GM12892 (cell line): ENCODE measurements at regions not wholly inside any gene's neighbourhood (a gene's known extent, or its start where the extent isn't known, plus 50 kb on each side); places are given as distances from the start of the nearest gene placed in this dataset.

ENCODE experiments used
- DNase-seq: peaks from one replicate; pipeline ENCODE4 v3.0.0; 2011; ENCODE audit not compliant: insufficient read length
- FAIRE-seq: peaks from 2 replicates; lab custom pipeline; 2011; peaks lifted over from hg19 to GRCh38; lab: Jason Lieb, UNC
- POLR2A ChIP-seq: IDR thresholded peaks from 2 replicates; pipeline ENCODE4 v1.6.1; 2011; ENCODE audit warnings: low read depth, low read length, control low read depth
- POLR2AphosphoS5 ChIP-seq: IDR thresholded peaks from 2 replicates; pipeline ENCODE4 v1.6.1; 2011; ENCODE audit warnings: low read depth, low read length, control low read depth
- TAF1 ChIP-seq: IDR thresholded peaks from 2 replicates; pipeline ENCODE4 v1.6.1; 2011; ENCODE audit warnings: low read depth, mild to moderate bottlenecking, control low read depth, low read length, borderline replicate concordance

DNA sequence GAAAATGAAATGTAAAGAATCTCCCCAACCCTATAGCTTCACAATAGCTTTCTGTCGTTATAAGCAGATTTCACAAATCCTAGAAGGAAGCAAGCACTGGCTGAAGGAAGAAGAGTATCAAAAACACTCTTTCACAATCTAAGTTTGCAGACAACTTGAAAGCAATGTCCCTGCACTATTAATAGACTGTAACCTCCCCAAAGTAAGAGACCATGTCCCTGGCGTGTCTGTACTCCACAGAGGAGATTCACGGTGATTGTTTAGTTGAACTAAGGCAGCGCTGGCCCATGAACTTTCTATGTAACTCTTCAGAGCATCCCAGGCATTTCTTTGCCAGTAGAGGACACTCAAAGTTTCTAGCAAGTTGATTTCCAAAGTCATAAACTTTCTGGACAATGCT lies 128.0 kb upstream of the HNRNPA3 start:
- FAIRE-seq (no peak), DNase-seq (no peak)
- TF ChIP-seq POLR2AphosphoS5 (no peak), POLR2A (no peak), TAF1 (no peak)

DNA sequence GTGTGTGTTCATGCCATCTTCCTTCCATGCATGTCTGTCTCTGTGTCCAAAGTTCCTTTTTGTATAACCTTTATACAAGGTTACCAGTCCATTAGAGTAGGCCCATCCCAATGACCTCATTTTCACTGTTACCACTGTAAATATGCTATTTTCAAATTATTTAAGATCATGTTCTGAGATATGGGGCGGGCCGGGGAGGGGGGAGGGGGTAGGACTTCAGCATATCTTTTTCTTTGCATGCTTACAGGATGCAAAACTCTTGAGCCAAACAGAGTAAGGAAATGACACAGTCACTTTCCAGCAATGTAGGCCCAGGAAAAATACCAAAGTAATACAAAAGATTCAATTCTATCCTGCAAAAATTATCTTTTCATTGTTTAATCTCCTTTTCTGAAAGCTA lies 124.1 kb upstream of the HNRNPA3 start:
- TF ChIP-seq TAF1 (no peak), POLR2A (no peak), POLR2AphosphoS5 (no peak)
- FAIRE-seq, result no peak
- DNase-seq, result no peak

DNA sequence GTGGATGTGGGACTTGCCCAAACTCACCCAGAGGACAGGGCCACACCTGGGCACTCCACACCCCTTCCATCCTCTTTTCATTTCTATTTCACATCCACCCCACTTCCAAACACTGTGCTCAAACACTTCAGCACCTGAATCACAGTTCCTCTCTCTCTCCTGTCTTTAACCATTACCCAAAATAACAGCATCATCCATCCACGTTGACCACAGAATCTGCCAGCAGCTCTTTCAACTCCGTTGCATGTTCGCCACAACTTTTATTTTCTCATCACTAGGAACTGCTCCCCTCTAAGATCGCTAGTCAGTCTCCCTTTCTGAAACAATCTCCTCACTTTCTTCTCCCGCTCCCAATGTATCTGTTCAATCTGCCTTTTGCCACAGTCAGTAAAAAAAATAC lies 121.6 kb upstream of the HNRNPA3 start:
- DNase-seq (no peak), FAIRE-seq (no peak)
- TF ChIP-seq POLR2AphosphoS5, result no peak
- TF ChIP-seq TAF1, result no peak
- TF ChIP-seq POLR2A, result no peak

DNA sequence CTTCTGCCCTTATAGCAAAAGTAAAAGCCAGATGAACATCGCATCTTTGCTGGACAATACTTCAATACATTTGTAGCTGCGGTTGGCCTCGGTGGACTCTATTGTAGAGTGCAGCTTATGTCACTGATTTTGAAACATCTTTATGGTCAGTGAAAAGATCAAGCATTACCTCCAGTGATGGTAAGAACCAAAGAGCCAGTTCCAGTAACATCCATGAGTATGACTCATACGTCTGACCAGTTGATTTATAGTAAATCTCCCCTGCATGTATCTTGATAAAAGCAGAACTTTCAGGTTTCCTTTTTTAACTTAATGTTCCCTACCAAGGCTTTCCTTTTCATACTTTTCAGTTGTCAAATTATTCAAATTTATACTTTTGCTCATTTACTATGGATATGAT lies 119.2 kb upstream of the HNRNPA3 start:
- no peak for FAIRE-seq
- no peak for DNase-seq
- TF ChIP-seq POLR2AphosphoS5 (no peak), POLR2A (no peak), TAF1 (no peak)

DNA sequence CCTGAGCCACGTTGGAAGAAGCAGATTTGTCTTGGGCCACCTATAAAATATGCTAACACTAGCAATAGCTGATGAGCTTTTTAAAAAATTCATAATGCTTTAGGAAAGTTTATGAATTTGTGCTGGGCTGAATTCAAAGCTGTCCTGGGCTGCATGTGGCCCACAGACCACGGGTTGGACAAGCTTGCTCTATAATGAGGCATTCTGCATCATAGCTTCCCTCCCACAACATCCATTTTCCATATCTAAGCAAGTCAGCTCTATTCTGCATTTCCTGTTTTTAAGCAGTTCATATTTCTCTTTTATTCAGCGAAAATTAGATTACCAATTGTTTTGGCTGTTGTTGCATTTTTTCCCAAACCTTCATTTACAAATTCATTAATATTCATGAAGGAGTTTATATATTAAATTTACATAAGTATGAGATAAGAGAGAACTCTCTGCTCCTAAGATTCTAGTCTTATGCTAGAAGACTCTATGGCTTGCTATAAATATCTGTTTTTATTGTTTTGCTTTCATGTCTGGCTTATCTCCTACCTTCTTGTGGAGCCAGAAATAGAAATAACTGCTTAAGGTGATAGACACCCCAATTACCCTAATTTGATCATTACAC lies 114.5 kb upstream of the HNRNPA3 start:
- DNase-seq (no peak), FAIRE-seq (no peak)
- TF ChIP-seq POLR2A (no peak), POLR2AphosphoS5 (no peak), TAF1 (no peak)

DNA sequence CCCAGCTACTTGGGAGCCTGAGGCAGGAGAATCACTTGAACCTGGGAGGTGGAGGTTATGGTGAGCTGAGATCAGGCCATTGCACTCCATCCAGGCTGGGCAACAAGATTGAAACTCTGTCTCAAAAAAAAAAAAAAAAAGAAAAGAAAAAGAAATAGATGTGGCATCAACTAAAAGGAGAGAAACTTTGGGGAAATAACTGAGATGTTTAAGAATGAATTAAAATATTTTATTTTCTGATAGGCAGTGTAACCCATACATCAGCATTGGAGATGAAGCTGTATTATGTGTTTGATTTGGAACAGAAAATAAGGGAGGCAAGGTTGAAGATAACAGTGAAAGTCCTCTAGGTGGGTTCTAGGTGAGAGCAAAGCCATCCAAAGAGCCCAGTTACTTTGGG lies 110.7 kb upstream of the HNRNPA3 start:
- no peak for FAIRE-seq
- no peak for DNase-seq
- TF ChIP-seq TAF1 (no peak), POLR2AphosphoS5 (no peak), POLR2A (no peak)

DNA sequence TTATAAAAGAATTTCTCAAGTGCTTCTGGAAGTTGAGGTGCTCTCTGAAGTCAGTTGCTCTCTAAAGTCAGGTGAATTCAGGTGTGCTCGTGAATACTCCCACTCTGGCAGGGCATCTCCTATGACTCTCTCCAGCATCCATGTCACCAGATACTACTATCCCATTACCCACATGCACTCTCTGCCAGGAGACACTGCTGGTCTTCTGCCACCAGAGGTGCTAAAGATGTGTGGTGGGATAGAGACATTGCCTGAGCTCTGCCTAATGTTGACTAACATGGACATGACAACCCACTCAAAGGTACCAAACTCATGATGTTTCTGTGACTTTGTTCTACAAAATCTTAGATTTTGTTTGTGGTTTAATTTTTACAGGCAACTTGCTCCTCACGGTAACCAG lies 106.4 kb upstream of the HNRNPA3 start:
- DNase-seq (no peak), FAIRE-seq (no peak)
- no peak for TF ChIP-seq POLR2AphosphoS5
- no peak for TF ChIP-seq TAF1
- no peak for TF ChIP-seq POLR2A

DNA sequence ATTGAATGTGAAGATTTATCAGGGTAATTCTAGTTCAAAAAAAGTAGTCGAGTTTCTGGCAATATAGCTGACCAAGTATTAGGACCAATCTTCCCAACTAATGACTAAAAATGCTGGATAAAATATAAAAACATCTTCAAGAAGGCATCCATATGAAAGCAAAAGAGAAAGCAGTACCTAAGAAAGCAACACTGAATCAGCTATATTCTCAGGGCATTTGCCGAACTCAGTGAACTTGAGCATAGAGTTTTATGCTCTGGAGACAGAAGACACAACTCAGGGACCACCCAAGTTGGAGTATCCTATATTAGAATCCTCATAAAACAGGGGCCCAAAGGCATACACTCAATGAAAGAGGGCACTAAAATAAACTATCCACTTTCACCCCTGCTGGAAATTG lies 103.7 kb upstream of the HNRNPA3 start:
- TF ChIP-seq POLR2AphosphoS5, result no peak
- no peak for TF ChIP-seq TAF1
- TF ChIP-seq POLR2A, result no peak
- no peak for FAIRE-seq
- DNase-seq, result no peak

DNA sequence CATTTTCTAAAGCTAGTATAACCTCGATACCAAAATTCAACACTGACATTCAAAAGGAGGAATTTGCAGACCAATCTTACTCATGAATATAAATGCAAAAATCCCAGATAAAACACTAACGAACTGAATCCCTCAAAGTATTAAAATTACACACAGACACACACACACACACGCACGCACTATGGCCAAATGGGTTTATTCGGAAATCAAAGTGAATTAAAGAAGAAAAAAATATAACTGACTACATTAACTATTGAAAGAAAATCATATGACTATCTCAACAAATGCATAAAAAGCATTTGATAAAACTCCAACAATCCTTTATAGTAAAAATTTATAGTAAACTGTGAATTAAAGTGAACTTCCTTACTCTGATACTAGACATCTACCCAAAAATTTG lies 97.9 kb upstream of the HNRNPA3 start:
- TF ChIP-seq POLR2A, result no peak
- no peak for TF ChIP-seq TAF1
- no peak for TF ChIP-seq POLR2AphosphoS5
- no peak for FAIRE-seq
- no peak for DNase-seq

DNA sequence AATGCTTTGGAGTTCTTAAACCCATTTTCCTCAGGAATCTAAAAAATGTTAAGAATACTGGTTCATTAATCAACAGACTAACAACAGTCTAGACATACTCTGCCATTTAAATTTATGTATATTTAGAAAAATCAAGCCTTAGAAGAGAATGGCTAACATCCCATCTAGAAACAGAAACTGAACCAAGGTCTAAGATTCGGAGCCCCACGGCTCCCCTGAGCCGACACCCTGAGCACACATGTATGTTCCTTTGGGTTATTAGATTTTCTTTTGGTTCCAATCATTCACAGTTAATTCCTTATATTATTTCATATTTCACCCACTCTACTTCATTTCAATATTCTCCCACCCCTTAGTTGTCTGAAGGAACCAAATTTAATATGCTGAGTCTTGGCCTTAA lies 94.8 kb upstream of the HNRNPA3 start:
- FAIRE-seq (no peak), DNase-seq (no peak)
- TF ChIP-seq POLR2AphosphoS5 (no peak), TAF1 (no peak), POLR2A (no peak)

DNA sequence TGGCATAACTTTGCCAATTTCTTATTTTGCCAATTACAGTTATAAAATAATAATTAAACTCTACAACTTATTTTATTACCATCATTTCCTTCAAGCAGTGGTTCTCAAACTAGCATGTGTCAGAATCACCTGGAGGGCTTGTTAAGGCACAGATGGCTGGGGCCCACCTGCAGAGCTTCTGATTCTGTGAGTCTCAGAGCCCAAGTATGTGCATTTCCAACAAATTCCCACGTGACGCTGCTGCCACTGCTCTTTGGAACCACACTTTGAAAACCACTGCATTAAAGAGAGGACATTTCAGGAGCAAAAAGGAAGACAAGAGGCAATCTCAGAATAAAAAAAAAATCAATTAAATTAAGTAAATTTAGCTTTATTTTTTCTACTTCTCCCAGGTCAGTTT lies 94.0 kb upstream of the HNRNPA3 start:
- DNase-seq (no peak), FAIRE-seq (no peak)
- TF ChIP-seq POLR2A (no peak), TAF1 (no peak), POLR2AphosphoS5 (no peak)

DNA sequence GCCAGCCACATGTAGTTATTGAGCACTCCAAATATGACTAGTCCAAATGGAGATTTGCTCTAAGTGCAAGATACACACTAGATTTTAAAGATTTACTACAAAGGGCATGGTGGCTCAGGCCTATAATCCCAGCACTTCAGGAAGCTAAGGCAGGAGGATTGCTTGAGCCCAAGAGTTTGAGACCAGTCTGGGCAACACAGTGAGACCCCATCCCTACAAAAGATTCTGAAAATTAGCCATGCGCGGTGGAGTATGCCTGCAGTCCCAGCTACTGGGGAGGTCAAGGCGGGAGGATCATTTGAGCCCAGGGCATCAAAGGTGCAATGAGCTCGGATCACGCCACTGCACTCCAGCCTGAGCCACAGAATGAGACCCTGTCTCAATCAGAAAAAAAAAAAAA lies 93.5 kb upstream of the HNRNPA3 start:
- DNase-seq (no peak), FAIRE-seq (no peak)
- TF ChIP-seq POLR2AphosphoS5 (no peak), TAF1 (no peak), POLR2A (no peak)
